ENCODE measurements at regions not wholly inside any gene's neighbourhood (a gene's known extent, or its start where the extent isn't known, plus 50 kb on each side); places are given as distances from the start of the nearest gene placed in this dataset.

DNA sequence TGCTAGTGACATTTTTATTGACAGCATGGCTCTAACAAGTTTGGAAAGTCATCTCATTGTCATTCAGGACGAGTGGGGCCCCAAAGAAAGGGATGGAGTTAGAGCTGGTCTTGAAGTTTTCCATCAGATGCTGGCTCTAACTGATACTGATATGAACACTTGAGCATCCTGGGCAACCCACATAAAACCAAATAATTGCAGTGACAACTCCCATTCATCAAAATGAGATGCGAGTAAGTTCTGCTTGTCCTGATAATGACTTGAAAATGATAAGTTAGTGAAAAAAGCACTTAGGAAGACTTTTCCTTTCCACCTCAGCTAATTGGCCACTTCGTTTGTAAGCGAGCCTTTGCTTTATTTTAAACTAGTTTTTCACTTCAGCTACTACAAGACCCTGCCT is 147.6 kb downstream of the SP3 start:
- TF ChIP-seq, protein P1, sequence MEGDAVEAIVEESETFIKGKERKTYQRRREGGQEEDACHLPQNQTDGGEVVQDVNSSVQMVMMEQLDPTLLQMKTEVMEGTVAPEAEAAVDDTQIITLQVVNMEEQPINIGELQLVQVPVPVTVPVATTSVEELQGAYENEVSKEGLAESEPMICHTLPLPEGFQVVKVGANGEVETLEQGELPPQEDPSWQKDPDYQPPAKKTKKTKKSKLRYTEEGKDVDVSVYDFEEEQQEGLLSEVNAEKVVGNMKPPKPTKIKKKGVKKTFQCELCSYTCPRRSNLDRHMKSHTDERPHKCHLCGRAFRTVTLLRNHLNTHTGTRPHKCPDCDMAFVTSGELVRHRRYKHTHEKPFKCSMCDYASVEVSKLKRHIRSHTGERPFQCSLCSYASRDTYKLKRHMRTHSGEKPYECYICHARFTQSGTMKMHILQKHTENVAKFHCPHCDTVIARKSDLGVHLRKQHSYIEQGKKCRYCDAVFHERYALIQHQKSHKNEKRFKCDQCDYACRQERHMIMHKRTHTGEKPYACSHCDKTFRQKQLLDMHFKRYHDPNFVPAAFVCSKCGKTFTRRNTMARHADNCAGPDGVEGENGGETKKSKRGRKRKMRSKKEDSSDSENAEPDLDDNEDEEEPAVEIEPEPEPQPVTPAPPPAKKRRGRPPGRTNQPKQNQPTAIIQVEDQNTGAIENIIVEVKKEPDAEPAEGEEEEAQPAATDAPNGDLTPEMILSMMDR (conservative IDR thresholded peaks at IDR 0.05; ENCODE audit: low read length): no peak
- TF ChIP-seq EZH2phosphoT487 (IDR thresholded peaks at IDR 0.05; ENCODE audit: borderline replicate concordance): no peak
